GM12878 (cell line): ENCODE measurements at regions not wholly inside any gene's neighbourhood (a gene's known extent, or its start where the extent isn't known, plus 50 kb on each side); places are given as distances from the start of the nearest gene placed in this dataset.

ENCODE experiments used
- ATAC-seq: fragments of 200-7000 bp; cut with Tn5 transposase; 3 replicates; pipeline ENCODE4 v1.9.1; 2020; ENCODE audit warnings: mild to moderate bottlenecking, moderate library complexity
- BruUV-seq: library from RNA; stranded (reverse); fragments of 400-500 nt; replicated peaks from 2 replicates; lab custom pipeline; 2021; lab: Mats Ljungman, UMichigan
- CTCF ChIA-PET: fragments of 300-600 bp; sonication (Branson Sonifier 250); formaldehyde crosslinking; extraction: SDS; loops from one replicate; lab custom pipeline; 2021; ENCODE audit warnings: inconsistent platforms; lab: Yijun Ruan, JAX
- POLR2A ChIA-PET: fragments of 350-600 bp; formaldehyde crosslinking; extraction: SDS; loops from one replicate; lab custom pipeline; 2021; ENCODE audit warnings: inconsistent platforms; lab: Charles Lee
- RAD21 ChIA-PET: fragments of 300-600 bp; sonication (Branson Sonifier 250); formaldehyde crosslinking; loops from one replicate; lab custom pipeline; 2023; ENCODE audit warnings: antibody characterized with exemption; ENCODE audit not compliant: unreplicated experiment; lab: Charles Lee
- SMC1A ChIA-PET: fragments of 300-600 bp; sonication (Branson Sonifier 250); formaldehyde crosslinking; loops from one replicate; lab custom pipeline; 2023; ENCODE audit not compliant: unreplicated experiment, uncharacterized antibody; lab: Charles Lee
- DNase-seq: peaks from one replicate; pipeline ENCODE4 v3.0.0-alpha.2; 2011; ENCODE audit warnings: low read depth, low spot score
- FAIRE-seq: peaks from 3 replicates; lab custom pipeline; 2011; peaks lifted over from hg19 to GRCh38; lab: Jason Lieb, UNC
- H2AFZ ChIP-seq: 2 replicates; pipeline ENCODE4 v1.6.0; 2011; ENCODE audit warnings: low read depth, low read length, control low read depth; ENCODE audit not compliant: control insufficient read depth
- H3K27ac ChIP-seq: 2 replicates; pipeline ENCODE4 v1.5.1; 2011; ENCODE audit warnings: control low read depth; ENCODE audit not compliant: control insufficient read depth, insufficient read depth
- H3K27me3 ChIP-seq, 2 experiments: replicated peaks in 1 of 2; 2 replicates each; pipeline versions ENCODE4 v1.6.0 to v1.6.1; 2011; ENCODE audit warnings: low read length in 1 of 2; ENCODE audit not compliant: control insufficient read depth in 2 of 2, insufficient read depth in 2 of 2
- H3K36me3 ChIP-seq, 2 experiments: 2 replicates each; pipeline ENCODE4 v1.5.1; 2011; ENCODE audit warnings: low read length in 1 of 2; ENCODE audit not compliant: control insufficient read depth in 2 of 2, insufficient read depth in 2 of 2
- H3K4me1 ChIP-seq: 2 replicates; pipeline ENCODE4 v1.6.1; 2011; ENCODE audit warnings: mild to moderate bottlenecking, low read length, moderate library complexity, mixed read lengths; ENCODE audit not compliant: control insufficient read depth, insufficient read depth
- H3K4me2 ChIP-seq: 2 replicates; pipeline ENCODE4 v1.6.0; 2011; ENCODE audit warnings: control low read depth; ENCODE audit not compliant: control insufficient read depth, insufficient read depth
- H3K4me3 ChIP-seq: fragments of 200-600 bp; sonication (generic); 2 replicates; pipeline ENCODE4 v1.5.1; 2016
- H3K79me2 ChIP-seq: 2 replicates; pipeline ENCODE4 v1.6.0; 2011; ENCODE audit warnings: low read length; ENCODE audit not compliant: control insufficient read depth, insufficient read depth
- H3K9ac ChIP-seq: 2 replicates; pipeline ENCODE4 v1.8.0; 2011; ENCODE audit warnings: low read length, control low read depth, mixed read lengths; ENCODE audit not compliant: control insufficient read depth, insufficient read depth
- H3K9me3 ChIP-seq: replicated peaks from 3 replicates; pipeline ENCODE4 v1.5.1; 2011; ENCODE audit warnings: mild to moderate bottlenecking, low read length; ENCODE audit not compliant: control insufficient read depth, insufficient read depth
- H4K20me1 ChIP-seq: 2 replicates; pipeline ENCODE4 v1.6.0; 2011; ENCODE audit not compliant: control insufficient read depth, insufficient read depth
- BCLAF1 ChIP-seq: fragments of 450-650 bp; IDR thresholded peaks from 2 replicates; pipeline ENCODE4 v1.6.1; 2017; ENCODE audit warnings: antibody characterized with exemption, mild to moderate bottlenecking, moderate library complexity
- CEBPZ ChIP-seq: fragments of 150-350 bp; IDR thresholded peaks from 2 replicates; pipeline ENCODE4 v1.6.1; 2016; ENCODE audit warnings: low read depth, low read length
- EED ChIP-seq: sonication (generic); IDR thresholded peaks from 2 replicates; pipeline ENCODE4 v1.6.1; 2016; ENCODE audit warnings: antibody characterized with exemption, low read depth
- HDGF ChIP-seq: fragments of 450-650 bp; IDR thresholded peaks from 2 replicates; pipeline ENCODE4 v1.6.1; 2016; ENCODE audit warnings: antibody characterized with exemption
- JUNB ChIP-seq: IDR thresholded peaks from 2 replicates; pipeline ENCODE4 v1.6.1; 2016; ENCODE audit warnings: antibody characterized with exemption, mild to moderate bottlenecking
- PML ChIP-seq: IDR thresholded peaks from 2 replicates; pipeline ENCODE4 v1.6.1; 2012; ENCODE audit warnings: low read length, inconsistent platforms
- POLR2A ChIP-seq: IDR thresholded peaks from 2 replicates; pipeline ENCODE4 v1.6.1; 2011; ENCODE audit warnings: low read depth, mild to moderate bottlenecking, low read length
- RBBP5 ChIP-seq: fragments of 200-600 bp; sonication (generic); conservative IDR thresholded peaks from 2 replicates; pipeline ENCODE4 v1.6.1; 2016
- SMAD5 ChIP-seq: IDR thresholded peaks from 2 replicates; pipeline ENCODE4 v1.6.1; 2016; ENCODE audit warnings: antibody characterized with exemption, low read depth
- SP1 ChIP-seq: IDR thresholded peaks from one replicate; pipeline ENCODE4 v1.6.1; 2011; ENCODE audit warnings: low read depth, low read length
- ZBTB33 ChIP-seq: fragments of 450-650 bp; IDR thresholded peaks from 2 replicates; pipeline ENCODE4 v1.6.1; 2017; ENCODE audit warnings: mild to moderate bottlenecking
- ZNF274 ChIP-seq: IDR thresholded peaks from one replicate; pipeline ENCODE4 v1.8.0; 2011; ENCODE audit not compliant: insufficient read length, insufficient read depth
- ZNF384 ChIP-seq: IDR thresholded peaks from 2 replicates; pipeline ENCODE4 v1.6.1; 2012; ENCODE audit warnings: low read depth, mild to moderate bottlenecking, low read length, improper control_type of control experiment, borderline replicate concordance
- WGBS: methylation state at CpG from one replicate; pipeline ENCODE4 v1.1.6; 2016; ENCODE audit warnings: low lambda C conversion rate; ENCODE audit not compliant: insufficient replicate concordance, insufficient coverage; ENCODE audit errors: missing lambda C conversion rate; 5-methylcytosine and 5-hydroxymethylcytosine counted together
- in situ Hi-C: fragments of 300-500 bp; cut with MboI; formaldehyde crosslinking; loops from 9 replicates; pipeline ENCODE4 v1.14.3; 2018; ENCODE audit warnings: mixed read lengths
- intact Hi-C: fragments of 100-400 bp; cut with micrococcal nuclease; formaldehyde crosslinking; loops from one replicate; pipeline ENCODE4 v1.14.2; 2022; ENCODE audit not compliant: unreplicated experiment

GRCh38 chr6:101018157-101018556 is 137.0 kb upstream of the ASCC3 start:
- Histone ChIP-seq H3K79me2 (no peaks in the 10 kb centered on the region), H2AFZ (no peak overlapping the region), H4K20me1 (no peaks in the 10 kb centered on the region), H3K4me1 (no peaks in the 10 kb centered on the region), H3K9me3 (no peaks in the 10 kb centered on the region), H3K27ac (no peak overlapping the region), H3K4me2 (no peak overlapping the region), H3K9ac (no peak overlapping the region), H3K4me3 (no peak overlapping the region), H3K27me3 (no peaks in the 10 kb centered on the region), H3K36me3 (no peaks in the 10 kb centered on the region)
- CTCF ChIA-PET: no interaction called here
- RAD21 ChIA-PET: no interaction called here
- ATAC-seq: no peak
- 3% methylated on average over 3 of the region's 3 CpGs for WGBS
- intact Hi-C loops (no loop called here), in situ Hi-C loops (no loop called here)
- no peak for TF ChIP-seq ZBTB33
- no peak for TF ChIP-seq ZNF384
- no peak for TF ChIP-seq JUNB
- no peak for TF ChIP-seq CEBPZ
- no peak for TF ChIP-seq SP1
- no peak for TF ChIP-seq ZNF274
- TF ChIP-seq EED: no peak
- TF ChIP-seq PML: no peak
- no peak for TF ChIP-seq HDGF
- no peak for TF ChIP-seq POLR2A
- no peak for TF ChIP-seq RBBP5
- no peak for TF ChIP-seq BCLAF1
- no peak for TF ChIP-seq SMAD5
- no peak for FAIRE-seq
- POLR2A ChIA-PET: no interaction called here
- SMC1A ChIA-PET: no interaction called here
- DNase-seq: no peak
- BruUV-seq: no TSS peak
